ENCODE measurements at regions not wholly inside any gene's neighbourhood (a gene's known extent, or its start where the extent isn't known, plus 50 kb on each side); places are given as distances from the start of the nearest gene placed in this dataset.
A peak's percentile ranks its signal among the peaks of the same experiment; 100 is the strongest.

- no CpG with 5 or more reads among the region's 1 CpG for WGBS (ENCODE audit: extremely low coverage, insufficient coverage, low lambda C conversion rate)
- Histone ChIP-seq H3K79me2 (ENCODE audit: control insufficient read depth, insufficient read depth, low read length) (no peaks in the 10 kb centered on the region), H3K4me1 (ENCODE audit: control insufficient read depth, low read depth, low read length) (no peaks in the 10 kb centered on the region), H3K27ac (ENCODE audit: low read depth, low read length) (no peak overlapping the region), H3K18ac (ENCODE audit: low read length) (no peak overlapping the region), H3K4ac (ENCODE audit: low read depth, low read length) (no peak overlapping the region), H2BK15ac (replicated peaks; ENCODE audit: low read depth) (no peak overlapping the region), H3K56ac (ENCODE audit: low read length) (no peak overlapping the region), H3K4me2 (ENCODE audit: low read length) (no peak overlapping the region), H2AK5ac (ENCODE audit: low read length) (no peak overlapping the region), H4K8ac (ENCODE audit: low read depth, low read length) (no peak overlapping the region), H3K79me1 (ENCODE audit: low read length) (no peaks in the 10 kb centered on the region), H3K9ac (ENCODE audit: low read length) (no peak overlapping the region), H4K5ac (ENCODE audit: low read length) (no peak overlapping the region), H2BK5ac (ENCODE audit: low read length) (no peak overlapping the region), H3K27me3 (ENCODE audit: insufficient read depth, low read length, poor library complexity) (no peaks in the 10 kb centered on the region), H2BK120ac (ENCODE audit: low read depth, low read length) (no peak overlapping the region), H3K23ac (ENCODE audit: low read length) (no peak overlapping the region), H3K36me3 (ENCODE audit: control insufficient read depth, insufficient read depth, low read length) (no peaks in the 10 kb centered on the region), H3K4me3 (ENCODE audit: low read length) (no peak overlapping the region)
- DNase-seq, result no peak
Observed at GRCh38 chr7:118079369-118079768, 104.6 kb upstream of the LSM8 start.

- Histone ChIP-seq H2BK5ac (ENCODE audit: low read length) (no peak overlapping the region), H3K27ac (ENCODE audit: low read depth, low read length) (no peak overlapping the region)
- DNase-seq, result peak; percentile 64
Observed at GRCh38 chr7:118080947-118081346, 103.0 kb upstream of the LSM8 start.

GRCh38 chr7:118082506-118082905 is 101.5 kb upstream of the LSM8 start:
- H3K27ac ChIP-seq (ENCODE audit: low read depth, low read length), result no peak overlapping the region

More at GRCh38 chr7:118080947-118081346, 103.0 kb upstream of the LSM8 start:
- Histone ChIP-seq H2AK5ac (ENCODE audit: low read length) (no peak overlapping the region), H2BK15ac (replicated peaks; ENCODE audit: low read depth) (no peak overlapping the region), H4K5ac (ENCODE audit: low read length) (no peak overlapping the region), H3K27me3 (ENCODE audit: insufficient read depth, low read length, poor library complexity) (no peaks in the 10 kb centered on the region), H3K4me1 (ENCODE audit: control insufficient read depth, low read depth, low read length) (no peaks in the 10 kb centered on the region), H3K79me2 (ENCODE audit: control insufficient read depth, insufficient read depth, low read length) (no peaks in the 10 kb centered on the region), H2BK120ac (ENCODE audit: low read depth, low read length) (no peak overlapping the region), H3K18ac (ENCODE audit: low read length) (no peak overlapping the region), H4K8ac (ENCODE audit: low read depth, low read length) (no peak overlapping the region), H3K79me1 (ENCODE audit: low read length) (no peaks in the 10 kb centered on the region), H3K4me2 (ENCODE audit: low read length) (no peak overlapping the region), H3K23ac (ENCODE audit: low read length) (no peak overlapping the region), H3K36me3 (ENCODE audit: control insufficient read depth, insufficient read depth, low read length) (no peaks in the 10 kb centered on the region), H3K9ac (ENCODE audit: low read length) (no peak overlapping the region), H3K4ac (ENCODE audit: low read depth, low read length) (no peak overlapping the region), H3K56ac (ENCODE audit: low read length) (no peak overlapping the region), H3K4me3 (ENCODE audit: low read length) (no peak overlapping the region)
- WGBS (ENCODE audit: extremely low coverage, insufficient coverage, low lambda C conversion rate), result no CpG with 5 or more reads among the region's 3 CpGs

GRCh38 chr7:118085000-118085399 is 99.0 kb upstream of the LSM8 start:
- no CpG with 5 or more reads among the region's 3 CpGs for WGBS (ENCODE audit: extremely low coverage, insufficient coverage, low lambda C conversion rate)
- no peak overlapping the region for H3K9ac ChIP-seq (ENCODE audit: low read length)
- no peak overlapping the region for H4K8ac ChIP-seq (ENCODE audit: low read depth, low read length)
- H3K18ac ChIP-seq (ENCODE audit: low read length), result no peak overlapping the region
- no peaks in the 10 kb centered on the region for H3K4me1 ChIP-seq (ENCODE audit: control insufficient read depth, low read depth, low read length)
- no peaks in the 10 kb centered on the region for H3K27me3 ChIP-seq (ENCODE audit: insufficient read depth, low read length, poor library complexity)
- H2BK120ac ChIP-seq (ENCODE audit: low read depth, low read length), result no peak overlapping the region
- H3K4me2 ChIP-seq (ENCODE audit: low read length), result no peak overlapping the region
- peak; percentile 8 for DNase-seq
- no peaks in the 10 kb centered on the region for H3K79me2 ChIP-seq (ENCODE audit: control insufficient read depth, insufficient read depth, low read length)
- H4K5ac ChIP-seq (ENCODE audit: low read length), result no peak overlapping the region
- no peak overlapping the region for H2AK5ac ChIP-seq (ENCODE audit: low read length)
- H3K4me3 ChIP-seq (ENCODE audit: low read length), result no peak overlapping the region
- no peaks in the 10 kb centered on the region for H3K36me3 ChIP-seq (ENCODE audit: control insufficient read depth, insufficient read depth, low read length)
- H3K56ac ChIP-seq (ENCODE audit: low read length), result no peak overlapping the region
- no peak overlapping the region for H3K23ac ChIP-seq (ENCODE audit: low read length)
- no peak overlapping the region for H2BK5ac ChIP-seq (ENCODE audit: low read length)
- H3K4ac ChIP-seq (ENCODE audit: low read depth, low read length), result no peak overlapping the region
- no peak overlapping the region for H2BK15ac ChIP-seq (replicated peaks; ENCODE audit: low read depth)
- no peaks in the 10 kb centered on the region for H3K79me1 ChIP-seq (ENCODE audit: low read length)
- H3K27ac ChIP-seq (ENCODE audit: low read depth, low read length), result no peak overlapping the region

More at GRCh38 chr7:118082506-118082905, 101.5 kb upstream of the LSM8 start:
- DNase-seq, result no peak
- Histone ChIP-seq H4K8ac (ENCODE audit: low read depth, low read length) (no peak overlapping the region), H2BK15ac (replicated peaks; ENCODE audit: low read depth) (no peak overlapping the region), H3K18ac (ENCODE audit: low read length) (no peak overlapping the region), H3K4me3 (ENCODE audit: low read length) (no peak overlapping the region), H3K79me2 (ENCODE audit: control insufficient read depth, insufficient read depth, low read length) (no peaks in the 10 kb centered on the region), H2BK120ac (ENCODE audit: low read depth, low read length) (no peak overlapping the region), H3K56ac (ENCODE audit: low read length) (no peak overlapping the region), H2AK5ac (ENCODE audit: low read length) (no peak overlapping the region), H3K9ac (ENCODE audit: low read length) (no peak overlapping the region), H3K27me3 (ENCODE audit: insufficient read depth, low read length, poor library complexity) (no peaks in the 10 kb centered on the region), H4K5ac (ENCODE audit: low read length) (no peak overlapping the region), H3K4me1 (ENCODE audit: control insufficient read depth, low read depth, low read length) (no peaks in the 10 kb centered on the region), H3K36me3 (ENCODE audit: control insufficient read depth, insufficient read depth, low read length) (no peaks in the 10 kb centered on the region), H3K4me2 (ENCODE audit: low read length) (no peak overlapping the region), H3K23ac (ENCODE audit: low read length) (no peak overlapping the region), H3K4ac (ENCODE audit: low read depth, low read length) (no peak overlapping the region), H3K79me1 (ENCODE audit: low read length) (no peaks in the 10 kb centered on the region), H2BK5ac (ENCODE audit: low read length) (no peak overlapping the region)

GRCh38 chr7:118087126-118087525 is 96.8 kb upstream of the LSM8 start:
- H2BK120ac ChIP-seq (ENCODE audit: low read depth, low read length), result no peak overlapping the region
- H4K5ac ChIP-seq (ENCODE audit: low read length), result no peak overlapping the region
- no peaks in the 10 kb centered on the region for H3K4me1 ChIP-seq (ENCODE audit: control insufficient read depth, low read depth, low read length)
- no CpG with 5 or more reads among the region's 2 CpGs for WGBS (ENCODE audit: extremely low coverage, insufficient coverage, low lambda C conversion rate)
- H3K36me3 ChIP-seq (ENCODE audit: control insufficient read depth, insufficient read depth, low read length), result no peaks in the 10 kb centered on the region
- no peaks in the 10 kb centered on the region for H3K79me2 ChIP-seq (ENCODE audit: control insufficient read depth, insufficient read depth, low read length)
- H3K79me1 ChIP-seq (ENCODE audit: low read length), result no peaks in the 10 kb centered on the region
- H2BK5ac ChIP-seq (ENCODE audit: low read length), result no peak overlapping the region
- H3K4me3 ChIP-seq (ENCODE audit: low read length), result no peak overlapping the region
- H3K23ac ChIP-seq (ENCODE audit: low read length), result no peak overlapping the region
- H3K18ac ChIP-seq (ENCODE audit: low read length), result no peak overlapping the region
- H3K4me2 ChIP-seq (ENCODE audit: low read length), result no peak overlapping the region
- H3K4ac ChIP-seq (ENCODE audit: low read depth, low read length), result no peak overlapping the region
- H3K9ac ChIP-seq (ENCODE audit: low read length), result no peak overlapping the region
- no peak for DNase-seq
- no peak overlapping the region for H3K56ac ChIP-seq (ENCODE audit: low read length)
- no peaks in the 10 kb centered on the region for H3K27me3 ChIP-seq (ENCODE audit: insufficient read depth, low read length, poor library complexity)
- H4K8ac ChIP-seq (ENCODE audit: low read depth, low read length), result no peak overlapping the region
- no peak overlapping the region for H2BK15ac ChIP-seq (replicated peaks; ENCODE audit: low read depth)
- H3K27ac ChIP-seq (ENCODE audit: low read depth, low read length), result no peak overlapping the region
- H2AK5ac ChIP-seq (ENCODE audit: low read length), result no peak overlapping the region

- Histone ChIP-seq H4K8ac (ENCODE audit: low read depth, low read length) (no peak overlapping the region), H3K4me3 (ENCODE audit: low read length) (no peak overlapping the region), H3K56ac (ENCODE audit: low read length) (no peak overlapping the region), H3K4ac (ENCODE audit: low read depth, low read length) (no peak overlapping the region), H4K5ac (ENCODE audit: low read length) (no peak overlapping the region), H2BK120ac (ENCODE audit: low read depth, low read length) (no peak overlapping the region), H3K79me1 (ENCODE audit: low read length) (no peaks in the 10 kb centered on the region), H2AK5ac (ENCODE audit: low read length) (no peak overlapping the region), H3K27me3 (ENCODE audit: insufficient read depth, low read length, poor library complexity) (no peaks in the 10 kb centered on the region), H3K79me2 (ENCODE audit: control insufficient read depth, insufficient read depth, low read length) (no peaks in the 10 kb centered on the region), H2BK15ac (replicated peaks; ENCODE audit: low read depth) (no peak overlapping the region), H3K36me3 (ENCODE audit: control insufficient read depth, insufficient read depth, low read length) (no peaks in the 10 kb centered on the region), H2BK5ac (ENCODE audit: low read length) (no peak overlapping the region), H3K4me1 (ENCODE audit: control insufficient read depth, low read depth, low read length) (no peaks in the 10 kb centered on the region), H3K4me2 (ENCODE audit: low read length) (no peak overlapping the region), H3K23ac (ENCODE audit: low read length) (no peak overlapping the region), H3K27ac (ENCODE audit: low read depth, low read length) (no peak overlapping the region), H3K18ac (ENCODE audit: low read length) (no peak overlapping the region), H3K9ac (ENCODE audit: low read length) (no peak overlapping the region)
- no CpG with 5 or more reads among the region's 1 CpG for WGBS (ENCODE audit: extremely low coverage, insufficient coverage, low lambda C conversion rate)
- no peak for DNase-seq
Observed at GRCh38 chr7:118094044-118094443, 89.9 kb upstream of the LSM8 start.

All from mesendoderm (in vitro differentiated cells).